ENCODE measurements at regions not wholly inside any gene's neighbourhood (a gene's known extent, or its start where the extent isn't known, plus 50 kb on each side); places are given as distances from the start of the nearest gene placed in this dataset.

GRCh38 chrX:25762656-25763055 is 375.5 kb upstream of the MAGEB18 start:
- TF ChIP-seq, protein P1, sequence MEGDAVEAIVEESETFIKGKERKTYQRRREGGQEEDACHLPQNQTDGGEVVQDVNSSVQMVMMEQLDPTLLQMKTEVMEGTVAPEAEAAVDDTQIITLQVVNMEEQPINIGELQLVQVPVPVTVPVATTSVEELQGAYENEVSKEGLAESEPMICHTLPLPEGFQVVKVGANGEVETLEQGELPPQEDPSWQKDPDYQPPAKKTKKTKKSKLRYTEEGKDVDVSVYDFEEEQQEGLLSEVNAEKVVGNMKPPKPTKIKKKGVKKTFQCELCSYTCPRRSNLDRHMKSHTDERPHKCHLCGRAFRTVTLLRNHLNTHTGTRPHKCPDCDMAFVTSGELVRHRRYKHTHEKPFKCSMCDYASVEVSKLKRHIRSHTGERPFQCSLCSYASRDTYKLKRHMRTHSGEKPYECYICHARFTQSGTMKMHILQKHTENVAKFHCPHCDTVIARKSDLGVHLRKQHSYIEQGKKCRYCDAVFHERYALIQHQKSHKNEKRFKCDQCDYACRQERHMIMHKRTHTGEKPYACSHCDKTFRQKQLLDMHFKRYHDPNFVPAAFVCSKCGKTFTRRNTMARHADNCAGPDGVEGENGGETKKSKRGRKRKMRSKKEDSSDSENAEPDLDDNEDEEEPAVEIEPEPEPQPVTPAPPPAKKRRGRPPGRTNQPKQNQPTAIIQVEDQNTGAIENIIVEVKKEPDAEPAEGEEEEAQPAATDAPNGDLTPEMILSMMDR (IDR thresholded peaks at IDR 0.05): no peak
- TF ChIP-seq POLR2A (IDR thresholded peaks at IDR 0.05): no peak

Measured in tibial nerve (tissue), 3 donors.